Endothelial cell of umbilical vein (primary cell): ENCODE measurements at regions not wholly inside any gene's neighbourhood (a gene's known extent, or its start where the extent isn't known, plus 50 kb on each side); places are given as distances from the start of the nearest gene placed in this dataset.

Experiments used
- BruUV-seq: library from RNA; stranded (reverse); fragments of 400-500 nt; replicated peaks from 2 replicates; lab custom pipeline; 2021; lab: Mats Ljungman, UMichigan
- CTCF ChIA-PET: fragments of 300-600, 350-600 bp; sonication (Branson Sonifier 250); formaldehyde crosslinking; loops from one replicate; lab custom pipeline; 2021; ENCODE audit warnings: antibody characterized with exemption, inconsistent platforms; lab: Charles Lee
- POLR2A ChIA-PET: fragments of 300-600, 350-600 bp; sonication (Branson Sonifier 250); formaldehyde crosslinking; loops from one replicate; lab custom pipeline; 2021; ENCODE audit warnings: antibody characterized with exemption, inconsistent platforms; lab: Charles Lee
- DNase-seq: peaks from one replicate; pipeline ENCODE4 v3.0.0-alpha.2; 2011; ENCODE audit warnings: low read depth, low spot score
- FAIRE-seq: peaks from 2 replicates; lab custom pipeline; 2011; peaks lifted over from hg19 to GRCh38; lab: Jason Lieb, UNC
- H2AFZ ChIP-seq: 2 replicates; pipeline ENCODE4 v1.6.0; 2012; ENCODE audit warnings: low read depth, low read length, control low read depth, inconsistent platforms
- H3K27ac ChIP-seq: 2 replicates; pipeline ENCODE4 v1.5.1; 2011; ENCODE audit warnings: low read depth, mild to moderate bottlenecking, control low read depth, low read length, moderate library complexity; ENCODE audit not compliant: insufficient read depth
- H3K27me3 ChIP-seq, 2 experiments: 2 replicates each; pipeline versions ENCODE4 v1.6.0 to v1.6.1; 2011; ENCODE audit warnings: low read length in 2 of 2, mixed read lengths in 1 of 2; ENCODE audit not compliant: control insufficient read depth in 2 of 2, insufficient read depth in 2 of 2
- H3K36me3 ChIP-seq, 2 experiments: 2 replicates in 1 of 2; 3 replicates in 1 of 2; pipeline ENCODE4 v1.5.1; 2011; ENCODE audit warnings: low read length in 2 of 2, mild to moderate bottlenecking in 1 of 2, moderate library complexity in 1 of 2; ENCODE audit not compliant: control insufficient read depth in 2 of 2, insufficient read depth in 2 of 2; ENCODE audit errors: extremely low read depth in 1 of 2
- H3K4me1 ChIP-seq: 3 replicates; pipeline ENCODE4 v1.5.1; 2011; ENCODE audit warnings: mild to moderate bottlenecking, low read length; ENCODE audit not compliant: control insufficient read depth, insufficient read depth; ENCODE audit errors: extremely low read depth
- H3K4me2 ChIP-seq: 2 replicates; pipeline ENCODE4 v1.6.1; 2011; ENCODE audit warnings: low read length, control low read depth, mixed read lengths; ENCODE audit not compliant: insufficient read depth
- H3K4me3 ChIP-seq, 3 experiments: fragments of 200-600 bp in 1 of 3; sonication (generic), shearing (Covaris generic) in 1 of 3; replicated peaks in 1 of 3; 2 replicates each; pipeline ENCODE4 v1.5.1; 2011 to 2016; ENCODE audit warnings: control low read depth in 3 of 3, low read length in 3 of 3, mild to moderate bottlenecking in 2 of 3, inconsistent platforms in 1 of 3, low read depth in 1 of 3, moderate library complexity in 1 of 3; ENCODE audit not compliant: insufficient read depth in 1 of 3
- H3K79me2 ChIP-seq: 2 replicates; pipeline ENCODE4 v1.6.0; 2012; ENCODE audit warnings: low read length, inconsistent platforms; ENCODE audit not compliant: control insufficient read depth, insufficient read depth
- H3K9ac ChIP-seq: replicated peaks from 2 replicates; pipeline ENCODE3; 2011; ENCODE audit warnings: low read length, control low read depth; ENCODE audit not compliant: insufficient read depth; ENCODE audit errors: extremely low read depth
- H3K9me1 ChIP-seq: replicated peaks from 3 replicates; pipeline ENCODE4 v1.6.0; 2011; ENCODE audit warnings: mild to moderate bottlenecking, low read length; ENCODE audit not compliant: control insufficient read depth, insufficient read depth; ENCODE audit errors: extremely low read depth
- H3K9me3 ChIP-seq: replicated peaks from 2 replicates; pipeline ENCODE4 v1.5.1; 2012; ENCODE audit warnings: low read length, inconsistent platforms; ENCODE audit not compliant: control insufficient read depth, insufficient read depth
- H4K20me1 ChIP-seq: replicated peaks from 2 replicates; pipeline ENCODE3; 2011; ENCODE audit warnings: mild to moderate bottlenecking, low read length; ENCODE audit not compliant: control insufficient read depth, insufficient read depth; ENCODE audit errors: extremely low read depth
- EZH2 ChIP-seq: IDR thresholded peaks from 2 replicates; pipeline ENCODE4 v1.6.1; 2012; ENCODE audit warnings: borderline replicate concordance, low read depth, mild to moderate bottlenecking, moderate library complexity, low read length, inconsistent platforms; ENCODE audit not compliant: severe bottlenecking
- FOS ChIP-seq: IDR thresholded peaks from 2 replicates; pipeline ENCODE4 v1.6.1; 2011; ENCODE audit warnings: mild to moderate bottlenecking, low read length, moderate library complexity, borderline replicate concordance; ENCODE audit not compliant: insufficient read depth
- GATA2 ChIP-seq: IDR thresholded peaks from 2 replicates; pipeline ENCODE4 v1.7.0; 2011; ENCODE audit warnings: low read depth, mild to moderate bottlenecking, moderate library complexity, mixed read lengths, low read length; ENCODE audit not compliant: insufficient read length, insufficient read depth
- JUN ChIP-seq: IDR thresholded peaks from 2 replicates; pipeline ENCODE4 v1.6.1; 2011; ENCODE audit warnings: borderline replicate concordance, low read depth; ENCODE audit not compliant: insufficient read length, insufficient read depth
- MYC ChIP-seq: IDR thresholded peaks from one replicate; pipeline ENCODE4 v1.6.1; 2011; ENCODE audit warnings: mild to moderate bottlenecking, low read depth, low read length
- POLR2A ChIP-seq: IDR thresholded peaks from 2 replicates; pipeline ENCODE4 v1.6.1; 2012; ENCODE audit warnings: low read depth, mild to moderate bottlenecking, control low read depth, low read length
- POLR2AphosphoS5 ChIP-seq: IDR thresholded peaks from 2 replicates; pipeline ENCODE4 v1.6.1; 2012; ENCODE audit warnings: low read depth, mild to moderate bottlenecking, control low read depth, low read length, moderate library complexity; ENCODE audit not compliant: insufficient read depth
- dilution Hi-C: fragments of 300-500 bp; cut with MboI; formaldehyde crosslinking; loops from one replicate; pipeline ENCODE4 v1.15.0; 2019; ENCODE audit warnings: low sequenced_read_pairs; ENCODE audit not compliant: extremely low pct_ligation_motif_present
- intact Hi-C: fragments of 100-400 bp; cut with micrococcal nuclease; formaldehyde crosslinking; loops from one replicate; pipeline ENCODE4 v1.10.0; 2022
- TF ChIP-seq, protein P1 (sequence below): IDR thresholded peaks from 2 replicates; pipeline ENCODE4 v1.6.1; 2011; ENCODE audit not compliant: insufficient read depth, insufficient read length
- TF ChIP-seq, protein P2 (sequence below), 2 donors: IDR thresholded peaks; 1 replicate in 1 of 2; 2 replicates in 1 of 2; pipeline ENCODE4 v1.5.1; 2011; ENCODE audit warnings: low read length in 2 of 2, mild to moderate bottlenecking in 2 of 2, moderate library complexity in 2 of 2, control low read depth in 1 of 2, inconsistent platforms in 1 of 2, low read depth in 1 of 2; ENCODE audit not compliant: insufficient read depth in 1 of 2; ENCODE audit errors: extremely low read depth in 1 of 2

DNA sequence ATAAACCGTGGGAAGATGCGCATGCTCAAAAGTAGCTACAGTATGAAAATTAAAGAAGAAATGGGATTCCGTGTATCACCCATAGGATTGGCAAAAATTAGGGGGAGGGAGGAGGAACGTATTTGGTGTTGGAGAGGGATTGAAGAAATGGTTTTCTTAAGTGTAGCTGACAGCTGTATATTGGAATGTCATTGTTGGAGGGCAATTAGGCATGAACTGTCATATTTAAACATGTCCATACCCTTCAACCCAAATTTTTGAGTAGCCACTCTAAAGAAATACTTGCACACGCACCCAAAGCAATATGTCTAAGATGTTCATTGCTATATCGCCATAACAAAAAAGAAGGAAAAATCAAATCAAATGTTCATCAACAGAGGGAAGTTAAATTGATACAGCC lies 144.7 kb downstream of the TLE3 start:
- POLR2A ChIA-PET: no interaction called here
- intact Hi-C loops (no loop called here), dilution Hi-C loops (no loop called here)
- H4K20me1 ChIP-seq: no peaks in the 10 kb centered on the region
- H3K79me2 ChIP-seq: no peaks in the 10 kb centered on the region
- no peak overlapping the region for H3K27ac ChIP-seq
- no peak overlapping the region for H3K4me3 ChIP-seq
- BruUV-seq: no TSS peak
- TF ChIP-seq, protein P1, sequence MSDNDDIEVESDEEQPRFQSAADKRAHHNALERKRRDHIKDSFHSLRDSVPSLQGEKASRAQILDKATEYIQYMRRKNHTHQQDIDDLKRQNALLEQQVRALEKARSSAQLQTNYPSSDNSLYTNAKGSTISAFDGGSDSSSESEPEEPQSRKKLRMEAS: no peak
- TF ChIP-seq JUN: no peak
- H3K9ac ChIP-seq: no peak overlapping the region
- H3K36me3 ChIP-seq: no peaks in the 10 kb centered on the region
- FAIRE-seq (no peak), DNase-seq (no peak)
- H3K9me1 ChIP-seq: no peaks in the 10 kb centered on the region
- CTCF ChIA-PET: interaction anchor here (1.4 kb wide), 1 partner anchor 32 kb away, joined by 3 read pairs; no protein-coding TSS in a partner anchor
- no peaks in the 10 kb centered on the region for H3K27me3 ChIP-seq
- H2AFZ ChIP-seq: no peak overlapping the region
- H3K9me3 ChIP-seq: no peaks in the 10 kb centered on the region
- H3K4me1 ChIP-seq: no peaks in the 10 kb centered on the region
- H3K4me2 ChIP-seq: no peak overlapping the region

DNA sequence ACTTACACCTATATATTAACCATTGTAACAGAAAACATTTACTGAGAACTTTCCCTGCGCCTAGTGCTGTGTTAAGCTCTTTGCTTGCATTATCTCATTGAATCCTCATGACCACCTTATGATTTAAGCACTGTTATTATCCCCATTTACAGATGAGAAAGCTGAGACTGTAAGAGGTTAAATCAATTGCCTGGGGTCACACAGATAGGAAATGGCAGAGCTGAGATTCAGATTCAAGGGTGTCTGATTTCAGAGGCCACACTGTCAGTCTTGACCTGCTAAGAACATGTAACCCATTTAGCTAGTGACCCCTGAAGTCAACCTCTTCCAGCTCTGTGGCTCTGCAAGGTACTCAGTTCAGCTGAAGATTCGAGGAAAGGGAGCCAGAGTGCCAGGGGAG lies 143.9 kb downstream of the TLE3 start:
- intact Hi-C loops: no loop called here
- DNase-seq (no peak), FAIRE-seq (no peak)
- Histone ChIP-seq H3K27ac (no peak overlapping the region), H3K27me3 (no peaks in the 10 kb centered on the region), H3K79me2 (no peaks in the 10 kb centered on the region), H3K4me1 (no peaks in the 10 kb centered on the region), H3K4me3 (no peak overlapping the region), H3K4me2 (no peak overlapping the region), H3K9ac (no peak overlapping the region), H3K9me3 (no peaks in the 10 kb centered on the region), H3K36me3 (no peaks in the 10 kb centered on the region), H4K20me1 (no peaks in the 10 kb centered on the region), H2AFZ (no peak overlapping the region), H3K9me1 (no peaks in the 10 kb centered on the region)
- CTCF ChIA-PET: interaction anchor here (1.4 kb wide), 1 partner anchor 32 kb away, joined by 3 read pairs; no protein-coding TSS in a partner anchor
- dilution Hi-C loops: no loop called here
- POLR2A ChIA-PET: no interaction called here
- TF ChIP-seq GATA2 (no peak), POLR2A (no peak), JUN (no peak), EZH2 (no peak), MYC (no peak), FOS (no peak), POLR2AphosphoS5 (no peak)
- TF ChIP-seq, protein P1: no peak
- TF ChIP-seq, protein P2, sequence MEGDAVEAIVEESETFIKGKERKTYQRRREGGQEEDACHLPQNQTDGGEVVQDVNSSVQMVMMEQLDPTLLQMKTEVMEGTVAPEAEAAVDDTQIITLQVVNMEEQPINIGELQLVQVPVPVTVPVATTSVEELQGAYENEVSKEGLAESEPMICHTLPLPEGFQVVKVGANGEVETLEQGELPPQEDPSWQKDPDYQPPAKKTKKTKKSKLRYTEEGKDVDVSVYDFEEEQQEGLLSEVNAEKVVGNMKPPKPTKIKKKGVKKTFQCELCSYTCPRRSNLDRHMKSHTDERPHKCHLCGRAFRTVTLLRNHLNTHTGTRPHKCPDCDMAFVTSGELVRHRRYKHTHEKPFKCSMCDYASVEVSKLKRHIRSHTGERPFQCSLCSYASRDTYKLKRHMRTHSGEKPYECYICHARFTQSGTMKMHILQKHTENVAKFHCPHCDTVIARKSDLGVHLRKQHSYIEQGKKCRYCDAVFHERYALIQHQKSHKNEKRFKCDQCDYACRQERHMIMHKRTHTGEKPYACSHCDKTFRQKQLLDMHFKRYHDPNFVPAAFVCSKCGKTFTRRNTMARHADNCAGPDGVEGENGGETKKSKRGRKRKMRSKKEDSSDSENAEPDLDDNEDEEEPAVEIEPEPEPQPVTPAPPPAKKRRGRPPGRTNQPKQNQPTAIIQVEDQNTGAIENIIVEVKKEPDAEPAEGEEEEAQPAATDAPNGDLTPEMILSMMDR (IDR thresholded peaks at IDR 0.05; ENCODE audit: extremely low read depth in 1 of 2, insufficient read depth in 1 of 2, low read depth in 1 of 2, low read length in 2 of 2): no peak
- no TSS peak for BruUV-seq
